DMS153 treated with DMSO at 0.1 percent for 48 hours (cell line): ENCODE measurements at regions not wholly inside any gene's neighbourhood (a gene's known extent, or its start where the extent isn't known, plus 50 kb on each side); places are given as distances from the start of the nearest gene placed in this dataset.
"Not testable (repeated sequence)": the region's sequence is repeated elsewhere in the genome, so short reads cannot be mapped to it uniquely, and the experiment has no call there.

ENCODE experiments used
- DNase-seq: peaks from one replicate; lab custom pipeline; 2025; ENCODE audit not compliant: unreplicated experiment; lab: John Stamatoyannopoulos, UW

DNA sequence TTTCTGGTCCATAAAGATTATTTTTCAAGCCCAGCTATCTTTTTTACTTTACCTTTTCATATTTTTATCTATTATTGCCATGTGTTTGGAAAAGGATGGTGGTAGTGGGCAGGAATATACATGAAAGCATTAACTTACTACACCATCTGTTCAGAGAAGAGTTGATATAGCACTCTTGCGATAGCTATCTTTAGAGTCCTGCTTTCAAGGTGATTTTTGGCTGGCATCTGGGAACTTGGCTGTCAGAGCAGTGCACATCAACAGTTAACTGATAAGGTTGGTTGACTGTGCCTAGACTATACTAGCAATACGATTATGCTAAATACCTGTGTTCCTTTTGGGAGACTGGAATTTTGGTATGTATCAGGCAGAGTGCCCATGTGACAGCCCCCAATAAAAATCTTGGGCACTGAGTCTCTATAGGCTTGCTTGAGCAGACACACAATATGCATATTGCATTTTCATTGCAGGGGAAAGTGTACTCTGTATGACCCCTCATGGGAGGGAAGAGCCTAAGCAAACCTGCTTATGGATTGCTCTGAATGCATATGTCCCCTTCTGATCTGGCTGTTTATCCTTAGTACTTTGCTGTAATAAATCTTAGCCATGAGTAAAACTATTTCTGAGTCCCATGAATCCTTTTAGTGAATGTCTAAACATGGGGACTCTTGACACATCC, 227.6 kb upstream of the C9orf72 start:
- DNase-seq = no peak

DNA sequence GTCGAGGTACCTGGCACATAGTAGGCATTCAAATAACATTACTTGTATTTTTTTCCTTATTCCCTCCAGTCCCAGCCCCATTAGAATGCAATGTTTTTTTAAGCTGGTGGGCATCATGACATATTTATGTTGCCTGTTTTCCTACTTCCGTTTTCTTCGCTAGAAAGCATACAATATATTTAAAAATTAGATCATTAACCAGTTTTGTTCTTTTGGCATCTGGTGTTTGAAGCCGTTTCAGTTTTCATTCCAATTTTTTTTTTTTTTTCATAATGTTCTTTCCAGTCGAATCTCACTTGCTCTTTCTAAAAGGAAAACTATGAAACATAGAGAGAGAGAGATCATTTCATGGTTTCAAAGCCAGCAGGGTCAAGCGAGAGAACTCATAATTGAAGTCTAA, 228.3 kb upstream of the C9orf72 start:
- DNase-seq = no peak

DNA sequence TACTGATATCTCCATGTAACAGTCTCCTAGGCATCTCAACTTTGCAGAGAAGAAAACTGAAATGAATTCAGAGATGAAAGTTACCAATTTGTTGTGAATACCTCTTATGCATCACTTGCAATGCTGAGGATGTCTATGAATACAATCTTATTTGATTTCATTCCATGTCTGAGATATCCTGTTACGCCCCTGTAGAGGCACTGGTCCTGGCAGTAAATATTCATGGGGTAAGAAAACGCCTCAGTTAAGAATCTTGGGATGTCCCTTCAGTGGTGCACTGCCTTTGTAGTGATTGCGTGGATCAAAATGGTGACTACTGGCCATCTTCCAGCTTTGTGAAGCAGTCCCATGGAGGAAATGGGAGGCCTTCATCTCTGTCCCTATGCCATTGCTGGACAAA, 229.1 kb upstream of the C9orf72 start:
- DNase-seq = no peak

DNA sequence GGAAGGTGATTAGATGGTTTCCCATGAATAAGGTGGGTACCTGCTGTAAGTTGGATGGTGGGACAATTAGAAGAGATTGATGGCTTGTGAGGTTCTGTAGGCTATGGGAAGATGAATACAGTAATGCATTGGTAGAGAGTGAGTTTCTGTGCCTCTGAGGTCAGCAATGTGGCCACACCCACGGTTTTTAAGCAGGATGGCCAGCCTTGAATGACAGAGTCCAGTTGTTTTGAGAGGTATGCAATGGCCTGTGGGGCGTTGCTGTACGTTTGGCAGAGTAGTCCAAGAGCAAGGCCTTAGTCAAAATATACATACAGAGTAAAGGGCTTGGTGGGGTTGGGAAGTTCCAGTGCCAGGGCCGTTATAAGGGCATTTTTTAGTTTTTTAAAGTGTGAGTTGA, 235.6 kb upstream of the C9orf72 start:
- no peak for DNase-seq

DNA sequence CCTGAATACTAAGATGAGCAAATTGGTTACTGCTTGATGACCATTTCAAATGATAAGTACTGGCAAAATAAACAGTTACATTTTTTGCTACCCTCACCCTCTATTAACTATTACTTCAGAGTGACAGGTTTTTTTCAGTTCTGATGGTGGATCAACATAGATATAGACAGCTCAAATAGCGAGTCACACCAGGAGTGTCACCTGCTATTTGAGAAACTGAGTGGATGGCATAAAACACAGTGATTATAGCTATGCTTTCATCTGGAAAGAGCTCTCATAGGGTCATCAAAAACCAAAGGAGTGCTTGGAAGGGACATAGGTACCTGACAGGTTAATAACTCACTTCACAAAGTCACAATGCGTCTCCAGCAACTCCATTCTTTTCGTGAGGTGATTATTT, 244.5 kb upstream of the C9orf72 start:
- DNase-seq = no peak

DNA sequence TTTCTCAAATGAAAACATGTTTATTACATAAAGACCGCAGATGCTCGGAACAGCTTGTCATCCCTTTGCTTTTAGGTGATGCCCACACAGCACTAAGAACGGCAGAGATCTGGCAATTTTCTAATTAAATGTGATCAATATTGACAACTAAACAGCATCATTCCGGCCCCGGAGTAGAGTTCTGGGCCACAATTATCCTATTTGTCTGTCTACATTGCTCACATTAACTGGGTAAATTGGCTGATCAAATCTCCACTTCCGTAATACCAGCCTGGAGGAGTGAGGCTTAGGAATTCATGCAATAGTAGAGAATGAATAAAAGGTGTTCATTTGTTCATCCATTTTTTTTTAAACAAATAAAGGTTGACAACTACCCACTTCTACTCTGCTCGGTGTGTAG, 245.1 kb upstream of the C9orf72 start:
- DNase-seq = no peak

DNA sequence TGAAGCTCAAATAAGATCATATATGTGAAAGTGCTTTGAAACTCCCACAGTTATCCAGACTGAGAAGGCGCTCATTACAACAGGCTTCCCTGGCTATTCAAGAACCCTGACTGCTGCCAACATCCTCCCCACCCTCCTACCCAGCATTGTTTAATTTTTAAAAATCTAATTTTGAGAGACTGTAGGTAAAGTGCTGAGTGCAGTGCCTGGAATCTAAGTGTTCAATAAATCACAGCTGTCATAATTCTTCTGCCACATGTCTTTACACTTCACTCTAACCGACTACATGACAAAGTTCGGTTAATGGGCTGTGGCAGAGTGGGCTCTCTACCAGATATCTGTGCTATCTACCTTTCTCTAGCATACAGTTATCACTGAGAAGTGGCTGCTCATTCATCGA, 255.6 kb upstream of the C9orf72 start:
- DNase-seq = no peak

DNA sequence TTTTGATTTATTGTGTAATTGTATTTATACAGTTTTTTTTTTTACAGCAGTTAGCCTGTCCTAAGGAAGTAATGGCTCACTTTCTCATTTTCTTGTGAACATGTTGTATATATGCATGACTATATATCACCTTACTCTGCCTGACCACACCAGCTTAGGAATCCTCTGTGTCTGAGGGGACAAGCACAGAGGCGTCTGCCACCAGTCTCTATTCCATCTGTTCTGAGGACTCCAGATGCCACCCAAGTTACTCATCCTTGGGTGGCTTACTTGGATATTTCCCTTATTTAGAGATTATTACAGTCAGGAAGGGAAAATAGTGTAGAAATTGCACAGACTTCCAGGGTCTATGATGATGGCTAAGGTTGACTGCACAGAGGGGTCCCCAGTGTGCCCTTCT, 256.3 kb upstream of the C9orf72 start:
- DNase-seq = no peak

DNA sequence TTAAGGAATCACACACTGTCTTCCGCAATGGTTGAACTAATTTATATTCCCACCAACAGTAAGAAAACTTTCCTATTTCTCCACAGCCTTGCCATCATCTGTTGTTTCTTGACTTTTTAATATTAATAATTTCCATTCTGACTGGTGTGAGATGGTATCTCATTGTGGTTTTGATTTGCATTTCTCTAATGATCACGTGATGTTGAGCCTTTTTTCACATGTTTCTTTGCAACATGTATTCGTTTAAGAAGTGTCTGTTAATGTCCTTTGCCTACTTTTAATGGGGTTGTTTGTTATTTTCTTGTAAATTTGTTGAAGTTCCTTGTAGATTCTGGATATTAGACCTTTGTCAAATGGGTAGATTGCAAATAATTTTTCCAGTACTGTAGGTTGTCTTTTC, 258.8 kb upstream of the C9orf72 start:
- DNase-seq = not testable (repeated sequence)

DNA sequence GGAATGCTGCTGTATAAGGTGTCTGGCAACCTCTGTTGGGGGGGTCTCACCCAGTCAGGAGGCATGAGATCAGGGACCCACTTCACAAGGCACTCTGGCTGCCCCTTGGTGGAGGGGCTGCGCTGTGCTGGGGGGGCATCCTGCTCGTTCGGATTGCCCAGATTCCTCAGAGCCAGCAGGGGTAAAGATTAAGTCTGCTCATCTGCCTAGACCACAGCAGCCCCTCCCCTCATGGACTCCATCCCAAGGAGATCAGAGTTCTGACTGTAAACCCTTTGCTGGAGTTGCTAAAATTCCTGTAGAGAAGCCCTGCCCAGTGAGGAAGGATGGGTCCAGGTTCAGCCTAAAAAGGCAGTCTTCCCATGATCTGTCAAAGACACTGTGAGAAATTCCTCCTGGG, 262.0 kb upstream of the C9orf72 start:
- no peak for DNase-seq

DNA sequence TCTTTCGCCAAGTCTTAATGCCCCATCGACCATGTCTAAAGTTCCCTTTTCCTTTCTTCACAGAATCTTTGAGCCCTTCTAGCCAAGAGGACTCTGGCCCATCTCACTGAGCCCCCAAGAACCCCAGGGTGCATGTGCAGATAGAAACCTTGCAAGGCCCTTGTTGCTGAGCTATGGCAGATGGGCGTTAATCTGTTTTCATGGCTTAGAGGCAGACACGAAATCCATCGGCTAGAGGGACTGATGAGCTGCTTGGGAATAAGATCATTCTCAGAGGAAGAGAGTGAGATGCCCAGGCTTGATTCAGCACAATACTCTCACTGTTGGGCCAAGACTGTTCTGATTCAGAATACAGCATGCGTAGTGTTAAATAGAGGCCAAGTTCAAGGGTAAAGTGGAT, 262.5 kb upstream of the C9orf72 start:
- no peak for DNase-seq

DNA sequence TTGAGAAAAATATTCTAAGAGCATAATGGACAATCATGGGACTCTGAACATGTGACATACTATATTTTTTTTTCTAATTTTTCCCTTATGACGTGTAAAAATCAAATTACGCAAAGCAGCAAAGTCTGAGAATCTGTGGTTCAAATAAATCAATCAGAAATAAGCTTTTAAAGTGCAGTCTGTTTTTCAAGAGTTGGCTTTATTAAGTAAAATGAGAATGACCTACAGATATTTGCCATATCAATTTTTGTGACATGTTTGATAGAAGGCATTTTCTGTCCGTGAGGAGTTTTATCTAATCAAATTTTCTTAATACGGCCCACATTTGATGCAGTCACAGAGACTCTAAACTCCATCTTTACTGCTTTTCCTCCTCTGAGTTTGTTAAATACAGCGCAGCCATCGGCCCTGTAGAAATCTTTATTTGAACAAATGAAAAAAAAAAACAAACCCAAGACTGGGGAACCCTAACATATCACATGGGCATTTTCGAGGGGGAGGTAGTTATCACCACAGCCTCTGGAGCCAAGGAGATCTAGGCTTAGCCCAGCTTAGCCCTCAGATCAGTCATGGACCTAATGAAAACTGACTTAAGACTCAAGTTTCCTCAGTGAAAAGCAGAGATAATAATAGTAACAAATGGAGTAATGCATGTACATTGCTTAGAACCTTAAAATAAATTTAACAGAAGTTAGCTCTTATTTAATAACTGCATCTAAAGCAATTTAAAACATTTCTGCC, 263.6 kb upstream of the C9orf72 start:
- no peak for DNase-seq

DNA sequence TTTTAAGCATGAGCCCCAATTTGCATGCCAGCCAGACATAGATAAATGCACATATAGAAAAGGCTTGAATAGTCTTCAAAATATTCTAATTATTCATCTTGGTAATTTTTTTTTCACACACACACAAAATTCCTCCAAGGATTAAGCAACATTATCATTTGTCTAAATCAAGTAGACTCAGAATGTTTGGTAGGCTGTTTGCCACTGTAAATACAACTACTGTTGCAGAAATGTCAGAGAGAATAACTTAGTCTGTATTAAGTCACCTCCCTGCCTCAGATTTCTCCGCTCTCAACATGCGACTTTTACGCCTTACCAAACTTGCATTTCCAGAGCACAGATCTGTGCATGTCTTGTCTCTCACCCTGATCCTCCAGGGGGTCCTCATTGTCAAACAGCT, 265.6 kb upstream of the C9orf72 start:
- no peak for DNase-seq

DNA sequence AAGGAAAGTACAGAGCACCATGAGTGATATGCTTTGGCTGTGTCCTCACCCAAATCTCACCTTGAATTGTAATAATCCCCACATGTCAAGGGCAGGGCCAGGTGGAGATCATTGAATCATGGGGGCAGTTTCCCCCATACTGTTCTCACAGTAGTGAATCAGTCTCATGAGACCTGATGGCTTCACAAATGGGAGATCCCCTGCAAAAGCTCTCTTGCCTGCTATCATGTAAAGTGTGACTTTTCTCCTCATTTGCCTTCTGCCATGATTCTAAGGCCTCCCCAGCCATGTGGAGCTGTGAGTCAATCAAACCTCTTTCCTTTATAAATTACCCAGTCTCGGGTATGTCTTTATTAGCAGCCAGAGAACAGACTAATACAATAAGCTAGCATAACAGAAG, 266.5 kb upstream of the C9orf72 start:
- DNase-seq = not testable (repeated sequence)

DNA sequence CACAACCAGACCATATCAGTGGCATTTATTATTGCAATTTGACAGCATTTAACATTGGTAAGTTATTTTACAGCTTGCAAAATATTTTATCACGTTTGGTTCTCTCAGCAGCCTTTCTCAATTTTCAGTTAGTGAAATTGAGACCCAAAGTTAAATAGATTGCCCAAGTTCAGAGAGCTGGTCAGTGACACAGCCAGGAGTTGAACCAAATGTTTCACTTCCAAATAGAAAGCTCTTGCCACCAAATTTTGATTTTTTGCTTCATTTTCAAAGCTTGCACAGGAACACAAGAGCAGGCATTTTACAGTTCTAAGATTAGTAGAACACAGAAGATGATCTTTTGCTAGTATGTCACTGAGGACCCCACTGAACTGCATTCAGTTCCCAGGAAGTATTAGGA, 271.5 kb upstream of the C9orf72 start:
- DNase-seq = no peak

DNA sequence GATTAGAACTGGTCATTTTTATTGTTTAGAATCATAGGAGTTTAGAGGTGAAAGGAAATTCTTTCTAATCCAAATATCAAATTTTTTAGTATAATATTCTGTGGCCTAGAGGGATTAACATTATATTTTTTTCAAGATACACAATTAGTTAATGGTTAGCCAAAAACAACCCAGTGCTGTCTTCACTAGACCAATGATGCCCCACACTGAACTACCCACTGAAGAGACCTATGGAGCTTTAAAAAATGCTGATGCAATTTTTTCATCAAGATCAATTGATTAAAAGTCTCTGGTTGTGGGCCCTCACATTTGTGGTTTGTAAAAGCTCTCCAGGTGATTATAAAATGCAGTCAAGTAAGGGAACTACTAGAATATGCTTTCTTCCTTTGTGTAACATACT, 274.1 kb upstream of the C9orf72 start:
- no peak for DNase-seq

DNA sequence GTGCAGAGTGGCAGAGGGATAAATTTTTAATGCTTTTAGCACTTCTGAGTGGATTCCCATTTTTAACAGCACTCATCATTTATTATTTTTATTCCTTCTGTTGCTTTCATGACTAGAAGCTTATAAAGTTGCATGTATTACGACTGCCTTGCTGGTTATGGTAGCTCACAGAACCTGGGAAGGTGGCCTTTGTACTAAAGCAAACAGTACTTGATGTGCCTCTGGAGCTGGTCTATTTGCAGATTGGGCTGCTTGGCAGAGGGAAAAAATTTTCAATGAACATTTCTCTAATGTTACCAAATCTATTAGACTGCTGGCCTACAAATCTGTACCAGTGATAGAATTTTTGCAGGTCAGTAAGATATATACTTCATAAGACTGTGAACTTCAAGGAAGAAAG, 274.5 kb upstream of the C9orf72 start:
- DNase-seq = no peak

DNA sequence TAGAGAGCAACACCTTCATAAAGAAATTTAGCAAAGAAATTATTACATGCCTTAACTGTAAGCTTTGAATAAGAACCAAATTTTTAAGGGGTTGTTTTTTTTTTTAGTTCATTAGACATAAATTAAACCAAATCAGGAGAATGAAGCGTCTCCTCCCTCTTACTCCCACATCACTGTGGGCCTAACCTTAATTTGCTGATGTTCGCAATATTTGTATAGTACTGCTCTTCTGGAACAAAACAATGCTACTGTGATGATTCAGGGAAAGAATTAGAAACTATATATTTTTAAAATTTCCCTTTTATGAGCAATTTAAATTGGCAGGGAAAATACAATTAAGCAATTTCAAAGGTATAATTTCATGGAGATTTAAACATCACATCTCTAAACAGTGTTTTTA, 275.0 kb upstream of the C9orf72 start:
- no peak for DNase-seq

DNA sequence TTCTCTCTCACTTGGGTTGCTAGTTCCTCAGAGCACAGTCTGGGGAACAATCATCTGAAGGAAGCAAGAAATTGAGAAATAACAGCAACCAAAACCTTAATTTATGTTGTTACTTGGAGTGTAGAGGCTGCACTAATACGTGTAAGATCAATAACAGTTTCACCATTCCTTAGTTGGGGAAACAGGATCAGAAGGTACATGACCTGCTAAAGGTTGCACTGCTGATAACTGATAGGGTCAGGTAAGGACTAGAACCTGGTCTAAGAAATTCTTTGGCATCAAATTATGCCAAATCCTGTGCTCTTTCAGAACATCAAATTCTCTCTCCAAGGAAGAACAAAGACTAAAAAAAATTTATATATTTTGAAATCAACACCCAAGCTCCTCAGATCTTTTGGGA, 278.6 kb upstream of the C9orf72 start:
- no peak for DNase-seq

DNA sequence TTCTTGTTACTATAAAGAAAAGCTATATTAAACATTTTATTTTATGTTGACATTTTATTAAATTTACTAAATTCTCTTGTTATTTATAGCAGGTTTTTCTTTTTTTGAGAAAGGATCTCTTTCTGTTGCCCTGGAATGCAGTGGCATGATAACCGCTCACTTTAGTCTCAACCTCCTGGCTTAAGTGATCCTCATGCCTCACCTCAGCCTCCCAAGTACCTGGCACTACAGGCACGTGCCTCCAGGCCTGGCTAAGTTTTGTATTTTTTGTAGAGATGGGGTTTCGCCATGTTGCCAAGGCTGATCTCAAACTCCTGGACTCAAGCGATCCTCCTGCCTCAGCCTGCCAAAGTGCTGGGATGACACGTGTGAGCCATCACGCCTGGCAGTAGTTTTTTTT, 280.2 kb upstream of the C9orf72 start:
- DNase-seq = no peak

DNA sequence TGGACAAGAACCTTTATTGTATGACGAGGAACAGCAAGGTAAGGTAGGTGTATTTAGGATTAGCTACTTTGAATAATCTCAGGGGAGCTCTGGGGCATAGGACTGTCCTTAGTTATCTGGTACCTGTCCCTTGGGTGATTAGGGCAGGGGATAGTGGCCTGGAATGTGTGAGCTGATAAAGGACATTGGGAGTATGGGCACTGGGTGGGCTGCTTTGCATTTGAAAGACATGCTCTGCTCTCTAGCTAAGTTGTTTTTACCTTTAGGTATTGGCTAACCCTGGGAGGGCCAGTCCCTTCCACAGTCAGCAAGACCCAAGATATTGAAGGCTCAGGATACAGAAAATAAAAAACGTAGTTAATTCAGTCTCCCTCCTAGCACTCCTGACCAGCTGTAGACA, 282.8 kb upstream of the C9orf72 start:
- no peak for DNase-seq

DNA sequence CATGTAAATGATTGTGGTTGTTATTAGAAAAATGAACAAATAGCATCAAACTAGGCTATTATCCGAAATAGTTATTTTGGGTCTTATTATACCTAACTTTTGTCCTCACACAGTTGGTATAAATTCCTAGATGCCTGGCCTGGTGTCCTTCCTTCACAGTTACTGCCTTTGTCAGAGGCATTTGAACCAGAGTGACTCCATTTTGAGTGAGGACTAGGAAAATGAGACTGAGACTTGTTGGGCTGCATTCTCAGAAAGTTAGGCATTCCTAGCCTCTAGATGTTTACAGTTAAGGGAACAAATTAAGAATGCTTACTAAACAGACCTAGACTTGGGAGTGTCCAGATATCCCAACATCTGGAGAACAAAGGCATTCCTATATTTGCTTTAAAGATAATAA, 283.5 kb upstream of the C9orf72 start:
- DNase-seq = no peak

DNA sequence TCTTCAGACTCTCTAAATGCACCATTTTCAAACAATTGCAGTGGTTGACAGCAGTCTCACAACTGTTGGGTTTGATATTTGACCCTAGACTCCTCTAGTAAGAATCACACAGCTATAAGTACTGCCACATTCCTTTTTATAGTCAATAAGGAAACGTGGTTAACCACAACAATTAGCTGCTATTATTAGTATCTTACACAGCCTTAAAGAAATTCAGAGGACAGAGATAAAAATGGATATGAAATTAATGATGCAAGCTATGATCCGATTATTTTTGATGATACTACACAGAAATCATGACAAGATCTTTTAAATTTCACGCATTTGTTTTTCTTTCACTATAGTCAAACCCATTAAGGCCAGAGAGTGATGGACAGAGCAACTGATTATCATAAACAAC, 288.6 kb upstream of the C9orf72 start:
- DNase-seq = no peak
